ENCODE measurements at regions not wholly inside any gene's neighbourhood (a gene's known extent, or its start where the extent isn't known, plus 50 kb on each side); places are given as distances from the start of the nearest gene placed in this dataset.

GRCh38 chr21:26679284-26679683 lies 106.2 kb upstream of the CYYR1 start:
- no peaks in the 10 kb centered on the region for H3K9me1 ChIP-seq (ENCODE audit: control insufficient read depth, extremely low read depth, insufficient read depth, low read length)
- dilution Hi-C loops (cut with MboI; ENCODE audit: extremely low pct_ligation_motif_present, low sequenced_read_pairs): no loop called here
- H3K4me2 ChIP-seq (ENCODE audit: control insufficient read depth, extremely low read depth, insufficient read depth, low read depth, low read length): no peak overlapping the region
- H2AFZ ChIP-seq (ENCODE audit: control insufficient read depth, low read length): no peak overlapping the region
- H3K27me3 ChIP-seq (ENCODE audit: control insufficient read depth, extremely low read depth, insufficient read depth, low read length): no peaks in the 10 kb centered on the region
- H4K20me1 ChIP-seq (ENCODE audit: control insufficient read depth, extremely low read depth, insufficient read depth, low read length): no peaks in the 10 kb centered on the region
- TF ChIP-seq EZH2 (IDR thresholded peaks at IDR 0.05; ENCODE audit: low read length) (no peak), CTCF (optimal IDR thresholded peaks at IDR 0.05 in 1 of 3, IDR thresholded peaks at IDR 0.05 in 1 of 3, conservative IDR thresholded peaks at IDR 0.05 in 1 of 3; ENCODE audit: extremely low read depth in 1 of 3, insufficient read depth in 2 of 3, low read length in 3 of 3) (no peak)
- no peaks in the 10 kb centered on the region for H3K4me1 ChIP-seq (ENCODE audit: control insufficient read depth, extremely low read depth, insufficient read depth, low read length)
- H3K79me2 ChIP-seq (ENCODE audit: control insufficient read depth, insufficient read depth, low read length): no peaks in the 10 kb centered on the region
- no peak overlapping the region for H3K4me3 ChIP-seq (ENCODE audit: control insufficient read depth in 2 of 3, extremely low read depth in 1 of 3, insufficient read depth in 2 of 3, low read depth in 1 of 3, low read length in 3 of 3)
- no peak for FAIRE-seq
- H3K9ac ChIP-seq (ENCODE audit: control insufficient read depth, extremely low read depth, insufficient read depth, low read length): no peak overlapping the region
- H3K36me3 ChIP-seq (ENCODE audit: control insufficient read depth in 2 of 2, extremely low read depth in 1 of 2, insufficient read depth in 2 of 2, low read length in 2 of 2): no peaks in the 10 kb centered on the region
- no peak overlapping the region for H3K27ac ChIP-seq (ENCODE audit: control insufficient read depth, insufficient read depth, low read length)
- H3K9me3 ChIP-seq (ENCODE audit: control insufficient read depth, low read depth, low read length): no peaks in the 10 kb centered on the region
- DNase-seq (ENCODE audit: low read depth, low spot score): no peak

- H3K36me3 ChIP-seq (ENCODE audit: control insufficient read depth in 2 of 2, extremely low read depth in 1 of 2, insufficient read depth in 2 of 2, low read length in 2 of 2): no peaks in the 10 kb centered on the region
- dilution Hi-C loops (cut with MboI; ENCODE audit: extremely low pct_ligation_motif_present, low sequenced_read_pairs): no loop called here
- no peaks in the 10 kb centered on the region for H3K27me3 ChIP-seq (ENCODE audit: control insufficient read depth, extremely low read depth, insufficient read depth, low read length)
- no peaks in the 10 kb centered on the region for H3K79me2 ChIP-seq (ENCODE audit: control insufficient read depth, insufficient read depth, low read length)
- no peak overlapping the region for H3K4me2 ChIP-seq (ENCODE audit: control insufficient read depth, extremely low read depth, insufficient read depth, low read depth, low read length)
- no peak for TF ChIP-seq EZH2 (IDR thresholded peaks at IDR 0.05; ENCODE audit: low read length)
- TF ChIP-seq CTCF (optimal IDR thresholded peaks at IDR 0.05 in 1 of 3, IDR thresholded peaks at IDR 0.05 in 1 of 3, conservative IDR thresholded peaks at IDR 0.05 in 1 of 3; ENCODE audit: extremely low read depth in 1 of 3, insufficient read depth in 2 of 3, low read length in 3 of 3): no peak
- no peaks in the 10 kb centered on the region for H3K9me3 ChIP-seq (ENCODE audit: control insufficient read depth, low read depth, low read length)
- H4K20me1 ChIP-seq (ENCODE audit: control insufficient read depth, extremely low read depth, insufficient read depth, low read length): no peaks in the 10 kb centered on the region
- no peak for DNase-seq (ENCODE audit: low read depth, low spot score)
- no peak overlapping the region for H2AFZ ChIP-seq (ENCODE audit: control insufficient read depth, low read length)
- H3K9ac ChIP-seq (ENCODE audit: control insufficient read depth, extremely low read depth, insufficient read depth, low read length): no peak overlapping the region
- no peaks in the 10 kb centered on the region for H3K9me1 ChIP-seq (ENCODE audit: control insufficient read depth, extremely low read depth, insufficient read depth, low read length)
- no peak for FAIRE-seq
- H3K4me1 ChIP-seq (ENCODE audit: control insufficient read depth, extremely low read depth, insufficient read depth, low read length): no peaks in the 10 kb centered on the region
- no peak overlapping the region for H3K4me3 ChIP-seq (ENCODE audit: control insufficient read depth in 2 of 3, extremely low read depth in 1 of 3, insufficient read depth in 2 of 3, low read depth in 1 of 3, low read length in 3 of 3)
- H3K27ac ChIP-seq (ENCODE audit: control insufficient read depth, insufficient read depth, low read length): no peak overlapping the region
Measured at GRCh38 chr21:26674323-26674722, 101.2 kb upstream of the CYYR1 start.
